ENCODE measurements at regions not wholly inside any gene's neighbourhood (a gene's known extent, or its start where the extent isn't known, plus 50 kb on each side); places are given as distances from the start of the nearest gene placed in this dataset.
A peak's percentile ranks its signal among the peaks of the same experiment; 100 is the strongest.

GRCh38 chr16:35425270-35425669 is 1965.9 kb downstream of the TP53TG3F start:
- no peak overlapping the region for H3K4me3 ChIP-seq (ENCODE audit: low read depth, low read length)
- H3K36me3 ChIP-seq (ENCODE audit: control insufficient read depth in 2 of 2, insufficient read depth in 1 of 2, low read length in 2 of 2) = no peaks in the 10 kb centered on the region
- CTCF ChIA-PET = interaction anchor here (0.7 kb wide), 1 partner anchor 33 kb away, joined by 4 read pairs; no protein-coding TSS in a partner anchor
- H3K27ac ChIP-seq (ENCODE audit: extremely low read depth, low read depth, low read length) = no peak overlapping the region
- TF ChIP-seq MEIS1 (CRISPR knock-in tag; IDR thresholded peaks at IDR 0.05; ENCODE audit: borderline replicate concordance) (no peak), AEBP2 (tag by site-specific recombination; IDR thresholded peaks at IDR 0.05; ENCODE audit: borderline replicate concordance) (no peak), GLI4 (tag by site-specific recombination; IDR thresholded peaks at IDR 0.05) (no peak), GFI1B (tag by site-specific recombination; IDR thresholded peaks at IDR 0.05) (no peak), ZNF692 (tag by site-specific recombination; IDR thresholded peaks at IDR 0.05) (no peak), ZFP69B (tag by site-specific recombination; IDR thresholded peaks at IDR 0.05) (no peak), GLIS2 (tag by site-specific recombination; IDR thresholded peaks at IDR 0.05) (no peak), ZNF10 (tag by site-specific recombination; IDR thresholded peaks at IDR 0.05) (no peak), ZNF707 (tag by site-specific recombination; IDR thresholded peaks at IDR 0.05) (no peak), IKZF3 (tag by site-specific recombination; IDR thresholded peaks at IDR 0.05) (no peak), ZFP37 (tag by site-specific recombination; IDR thresholded peaks at IDR 0.05) (no peak)
- no peaks in the 10 kb centered on the region for H3K4me1 ChIP-seq (ENCODE audit: control insufficient read depth, insufficient read depth, low read length)
- POLR2A ChIA-PET = no interaction called here
- H3K9me3 ChIP-seq (ENCODE audit: control insufficient read depth, insufficient read depth, low read depth, low read length) = no peaks in the 10 kb centered on the region

GRCh38 chr16:35431829-35432663 is 1972.6 kb downstream of the TP53TG3F start:
- H3K9me3 ChIP-seq (ENCODE audit: control insufficient read depth, insufficient read depth, low read depth, low read length) = no peaks in the 10 kb centered on the region

GRCh38 chr16:35440875-35441274 is 1981.5 kb downstream of the TP53TG3F start:
- CTCF ChIA-PET = interaction anchor here (3.1 kb wide), 1 partner anchor 9 kb away, joined by 11 read pairs; no protein-coding TSS in a partner anchor
- no peak overlapping the region for H3K4me3 ChIP-seq (ENCODE audit: low read depth, low read length)
- H3K27ac ChIP-seq (ENCODE audit: extremely low read depth, low read depth, low read length) = no peak overlapping the region
- H3K36me3 ChIP-seq (ENCODE audit: control insufficient read depth in 2 of 2, insufficient read depth in 1 of 2, low read length in 2 of 2) = no peaks in the 10 kb centered on the region
- POLR2A ChIA-PET = no interaction called here
- H3K4me1 ChIP-seq (ENCODE audit: control insufficient read depth, insufficient read depth, low read length) = no peaks in the 10 kb centered on the region
- H3K9me3 ChIP-seq (ENCODE audit: control insufficient read depth, insufficient read depth, low read depth, low read length) = no peaks in the 10 kb centered on the region
- no peak for TF ChIP-seq SCRT1 (tag by site-specific recombination; IDR thresholded peaks at IDR 0.05; ENCODE audit: borderline replicate concordance)
- TF ChIP-seq ZNF747 (tag by site-specific recombination; IDR thresholded peaks at IDR 0.05) = no peak
- no peak for TF ChIP-seq WT1 (tag by site-specific recombination; IDR thresholded peaks at IDR 0.05)
- TF ChIP-seq ZNF626 (tag by site-specific recombination; IDR thresholded peaks at IDR 0.05) = no peak
- TF ChIP-seq ZSCAN5A (tag by site-specific recombination; IDR thresholded peaks at IDR 0.05) = no peak
- TF ChIP-seq ZNF548 (tag by site-specific recombination; IDR thresholded peaks at IDR 0.05) = no peak
- no peak for TF ChIP-seq RBAK (tag by site-specific recombination; IDR thresholded peaks at IDR 0.05)
- no peak for TF ChIP-seq ZNF416 (tag by site-specific recombination; IDR thresholded peaks at IDR 0.05)
- TF ChIP-seq ZNF654 (tag by site-specific recombination; IDR thresholded peaks at IDR 0.05; ENCODE audit: low read depth) = no peak
- no peak for TF ChIP-seq ZNF148 (tag by site-specific recombination; IDR thresholded peaks at IDR 0.05; ENCODE audit: borderline replicate concordance)
- no peak for TF ChIP-seq BCL11A (tag by site-specific recombination; IDR thresholded peaks at IDR 0.05; ENCODE audit: low read depth)
- no peak for TF ChIP-seq ZNF624 (tag by site-specific recombination; IDR thresholded peaks at IDR 0.05)
- no peak for TF ChIP-seq ZNF23 (tag by site-specific recombination; IDR thresholded peaks at IDR 0.05; ENCODE audit: borderline replicate concordance)
- no peak for TF ChIP-seq ZNF501 (tag by site-specific recombination; IDR thresholded peaks at IDR 0.05)

More at GRCh38 chr16:35431829-35432663, 1972.6 kb downstream of the TP53TG3F start:
- Histone ChIP-seq H3K4me1 (ENCODE audit: control insufficient read depth, insufficient read depth, low read length) (no peaks in the 10 kb centered on the region), H3K4me3 (ENCODE audit: low read depth, low read length) (no peak overlapping the region), H3K36me3 (ENCODE audit: control insufficient read depth in 2 of 2, insufficient read depth in 1 of 2, low read length in 2 of 2) (no peaks in the 10 kb centered on the region), H3K27ac (ENCODE audit: extremely low read depth, low read depth, low read length) (no peak overlapping the region)
- CTCF ChIA-PET = interaction anchor here (0.7 to 2.4 kb wide), 12 partner anchors 11 to 245 kb away, joined by 3 to 11 read pairs (median 4); no protein-coding TSS in a partner anchor
- TF ChIP-seq ZNF394 (tag by site-specific recombination; IDR thresholded peaks at IDR 0.05; ENCODE audit: borderline replicate concordance) (0 out of 2 replicates have a peak, but pooled peaks have one; percentile 23), TRIM28 (IDR thresholded peaks at IDR 0.05; ENCODE audit: borderline replicate concordance, low read length) (no peak)
- POLR2A ChIA-PET = no interaction called here
